ENCODE measurements at regions not wholly inside any gene's neighbourhood (a gene's known extent, or its start where the extent isn't known, plus 50 kb on each side); places are given as distances from the start of the nearest gene placed in this dataset.

GRCh38 chr6:49325891-49326290 is 137.2 kb downstream of the MMUT start:
- Histone ChIP-seq H3K79me1 (ENCODE audit: insufficient read depth, low read depth, low read length, poor library complexity, severe bottlenecking) (no peaks in the 10 kb centered on the region), H2AFZ (ENCODE audit: low read length) (no peak overlapping the region), H3K23me2 (ENCODE audit: insufficient read length, low read depth, low read length, poor library complexity, severe bottlenecking) (no peaks in the 10 kb centered on the region), H3K9ac (ENCODE audit: extremely low read depth, insufficient read length, low read length) (no peak overlapping the region), H3T11ph (ENCODE audit: low read length) (no peak overlapping the region), H3K4me1 (ENCODE audit: insufficient read depth, low read length) (no peaks in the 10 kb centered on the region), H4K8ac (replicated peaks; ENCODE audit: insufficient read length, low read depth, low read length) (no peak overlapping the region), H3K23ac (ENCODE audit: insufficient read length, low read depth, low read length) (no peak overlapping the region), H2BK120ac (ENCODE audit: low read depth, low read length, poor library complexity, severe bottlenecking) (no peak overlapping the region), H3K56ac (ENCODE audit: insufficient read length, low read depth, low read length) (no peak overlapping the region), H2BK20ac (ENCODE audit: low read depth, low read length, poor library complexity, severe bottlenecking) (no peak overlapping the region), H3K27ac (ENCODE audit: insufficient read length, low read depth, low read length) (no peak overlapping the region), H4K20me1 (ENCODE audit: control insufficient read depth, insufficient read depth, insufficient read length) (no peaks in the 10 kb centered on the region), H3K4me2 (ENCODE audit: insufficient read depth, insufficient read length, low read length) (no peak overlapping the region), H2BK12ac (ENCODE audit: insufficient read length, low read depth, low read length) (no peak overlapping the region), H2BK15ac (ENCODE audit: low read depth, low read length) (no peak overlapping the region), H2AK5ac (ENCODE audit: insufficient read length, low read length) (no peak overlapping the region), H3K9me3 (ENCODE audit: control insufficient read depth, low read depth, low read length) (no peaks in the 10 kb centered on the region), H3K4ac (ENCODE audit: low read depth, low read length) (no peak overlapping the region), H3K18ac (ENCODE audit: insufficient read length, low read depth, low read length) (no peak overlapping the region), H4K5ac (ENCODE audit: insufficient read length, low read depth, low read length) (no peak overlapping the region), H3K27me3 (ENCODE audit: insufficient read depth, low read length) (no peaks in the 10 kb centered on the region), H4K91ac (ENCODE audit: insufficient read length, low read depth, low read length) (no peak overlapping the region), H2BK5ac (ENCODE audit: insufficient read length, low read length) (no peak overlapping the region), H3K79me2 (ENCODE audit: insufficient read depth, low read length) (no peaks in the 10 kb centered on the region), H3K14ac (ENCODE audit: insufficient read depth, low read length) (no peak overlapping the region)
- TF ChIP-seq, protein P1, sequence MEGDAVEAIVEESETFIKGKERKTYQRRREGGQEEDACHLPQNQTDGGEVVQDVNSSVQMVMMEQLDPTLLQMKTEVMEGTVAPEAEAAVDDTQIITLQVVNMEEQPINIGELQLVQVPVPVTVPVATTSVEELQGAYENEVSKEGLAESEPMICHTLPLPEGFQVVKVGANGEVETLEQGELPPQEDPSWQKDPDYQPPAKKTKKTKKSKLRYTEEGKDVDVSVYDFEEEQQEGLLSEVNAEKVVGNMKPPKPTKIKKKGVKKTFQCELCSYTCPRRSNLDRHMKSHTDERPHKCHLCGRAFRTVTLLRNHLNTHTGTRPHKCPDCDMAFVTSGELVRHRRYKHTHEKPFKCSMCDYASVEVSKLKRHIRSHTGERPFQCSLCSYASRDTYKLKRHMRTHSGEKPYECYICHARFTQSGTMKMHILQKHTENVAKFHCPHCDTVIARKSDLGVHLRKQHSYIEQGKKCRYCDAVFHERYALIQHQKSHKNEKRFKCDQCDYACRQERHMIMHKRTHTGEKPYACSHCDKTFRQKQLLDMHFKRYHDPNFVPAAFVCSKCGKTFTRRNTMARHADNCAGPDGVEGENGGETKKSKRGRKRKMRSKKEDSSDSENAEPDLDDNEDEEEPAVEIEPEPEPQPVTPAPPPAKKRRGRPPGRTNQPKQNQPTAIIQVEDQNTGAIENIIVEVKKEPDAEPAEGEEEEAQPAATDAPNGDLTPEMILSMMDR (conservative IDR thresholded peaks at IDR 0.05): no peak
- Mint-ChIP-seq H3K4me1 (peaks cover 5 to 11% of the 10 kb centered on the region in 2 experiments), H3K27me3 (ENCODE audit: low read depth) (no peaks in the 10 kb centered on the region), H3K4me3 (no peak overlapping the region), H3K27ac (no peak overlapping the region), H3K36me3 (ENCODE audit: insufficient read depth in 1 of 3, low read depth in 3 of 3) (no peaks in the 10 kb centered on the region; a peak in 4 of 7 replicates), H3K9me3 (peaks cover 6 to 11% of the 10 kb centered on the region in 2 experiments; a peak in 4 of 5 replicates)
- DNase-seq: no peak
- no CpG with 5 or more reads among the region's 1 CpG for WGBS (ENCODE audit: extremely low coverage, insufficient read length, low lambda C conversion rate)

Data from H9 (cell line).